GM12878 (cell line): ENCODE measurements at regions not wholly inside any gene's neighbourhood (a gene's known extent, or its start where the extent isn't known, plus 50 kb on each side); places are given as distances from the start of the nearest gene placed in this dataset.

ENCODE experiments used
- ATAC-seq: fragments of 200-7000 bp; cut with Tn5 transposase; 3 replicates; pipeline ENCODE4 v1.9.1; 2020; ENCODE audit warnings: mild to moderate bottlenecking, moderate library complexity
- BruUV-seq: library from RNA; stranded (reverse); fragments of 400-500 nt; replicated peaks from 2 replicates; lab custom pipeline; 2021; lab: Mats Ljungman, UMichigan
- CTCF ChIA-PET: fragments of 300-600 bp; sonication (Branson Sonifier 250); formaldehyde crosslinking; extraction: SDS; loops from one replicate; lab custom pipeline; 2021; ENCODE audit warnings: inconsistent platforms; lab: Yijun Ruan, JAX
- POLR2A ChIA-PET: fragments of 350-600 bp; formaldehyde crosslinking; extraction: SDS; loops from one replicate; lab custom pipeline; 2021; ENCODE audit warnings: inconsistent platforms; lab: Charles Lee
- RAD21 ChIA-PET: fragments of 300-600 bp; sonication (Branson Sonifier 250); formaldehyde crosslinking; loops from one replicate; lab custom pipeline; 2023; ENCODE audit warnings: antibody characterized with exemption; ENCODE audit not compliant: unreplicated experiment; lab: Charles Lee
- SMC1A ChIA-PET: fragments of 300-600 bp; sonication (Branson Sonifier 250); formaldehyde crosslinking; loops from one replicate; lab custom pipeline; 2023; ENCODE audit not compliant: unreplicated experiment, uncharacterized antibody; lab: Charles Lee
- DNase-seq: peaks from one replicate; pipeline ENCODE4 v3.0.0-alpha.2; 2011; ENCODE audit warnings: low read depth, low spot score
- FAIRE-seq: peaks from 3 replicates; lab custom pipeline; 2011; peaks lifted over from hg19 to GRCh38; lab: Jason Lieb, UNC
- H2AFZ ChIP-seq: 2 replicates; pipeline ENCODE4 v1.6.0; 2011; ENCODE audit warnings: low read depth, low read length, control low read depth; ENCODE audit not compliant: control insufficient read depth
- H3K27ac ChIP-seq: 2 replicates; pipeline ENCODE4 v1.5.1; 2011; ENCODE audit warnings: control low read depth; ENCODE audit not compliant: control insufficient read depth, insufficient read depth
- H3K27me3 ChIP-seq, 2 experiments: replicated peaks in 1 of 2; 2 replicates each; pipeline versions ENCODE4 v1.6.0 to v1.6.1; 2011; ENCODE audit warnings: low read length in 1 of 2; ENCODE audit not compliant: control insufficient read depth in 2 of 2, insufficient read depth in 2 of 2
- H3K36me3 ChIP-seq, 2 experiments: 2 replicates each; pipeline ENCODE4 v1.5.1; 2011; ENCODE audit warnings: low read length in 1 of 2; ENCODE audit not compliant: control insufficient read depth in 2 of 2, insufficient read depth in 2 of 2
- H3K4me1 ChIP-seq: 2 replicates; pipeline ENCODE4 v1.6.1; 2011; ENCODE audit warnings: mild to moderate bottlenecking, low read length, moderate library complexity, mixed read lengths; ENCODE audit not compliant: control insufficient read depth, insufficient read depth
- H3K4me2 ChIP-seq: 2 replicates; pipeline ENCODE4 v1.6.0; 2011; ENCODE audit warnings: control low read depth; ENCODE audit not compliant: control insufficient read depth, insufficient read depth
- H3K4me3 ChIP-seq: fragments of 200-600 bp; sonication (generic); 2 replicates; pipeline ENCODE4 v1.5.1; 2016
- H3K79me2 ChIP-seq: 2 replicates; pipeline ENCODE4 v1.6.0; 2011; ENCODE audit warnings: low read length; ENCODE audit not compliant: control insufficient read depth, insufficient read depth
- H3K9ac ChIP-seq: 2 replicates; pipeline ENCODE4 v1.8.0; 2011; ENCODE audit warnings: low read length, control low read depth, mixed read lengths; ENCODE audit not compliant: control insufficient read depth, insufficient read depth
- H3K9me3 ChIP-seq: replicated peaks from 3 replicates; pipeline ENCODE4 v1.5.1; 2011; ENCODE audit warnings: mild to moderate bottlenecking, low read length; ENCODE audit not compliant: control insufficient read depth, insufficient read depth
- H4K20me1 ChIP-seq: 2 replicates; pipeline ENCODE4 v1.6.0; 2011; ENCODE audit not compliant: control insufficient read depth, insufficient read depth
- BRCA1 ChIP-seq: IDR thresholded peaks from 2 replicates; pipeline ENCODE4 v1.6.1; 2011; ENCODE audit warnings: low read depth, low read length, improper control_type of control experiment
- E2F4 ChIP-seq: IDR thresholded peaks from 2 replicates; pipeline ENCODE4 v1.6.1; 2012; ENCODE audit warnings: low read depth, low read length, improper control_type of control experiment
- MTA3 ChIP-seq: IDR thresholded peaks from 2 replicates; pipeline ENCODE4 v1.6.1; 2012; ENCODE audit warnings: low read length, inconsistent platforms, borderline replicate concordance
- POLR2AphosphoS5 ChIP-seq: IDR thresholded peaks from 2 replicates; pipeline ENCODE4 v1.6.1; 2011; ENCODE audit warnings: mild to moderate bottlenecking, low read length, inconsistent platforms
- REST ChIP-seq: IDR thresholded peaks from 2 replicates; pipeline ENCODE4 v1.6.1; 2012; ENCODE audit warnings: mild to moderate bottlenecking, low read depth, low read length
- SIX5 ChIP-seq: IDR thresholded peaks from 2 replicates; pipeline ENCODE4 v1.6.1; 2011; ENCODE audit warnings: mild to moderate bottlenecking, low read depth, low read length, moderate library complexity; ENCODE audit not compliant: severe bottlenecking
- SPI1 ChIP-seq: IDR thresholded peaks from 2 replicates; pipeline ENCODE4 v1.6.1; 2011; ENCODE audit warnings: low read depth, mild to moderate bottlenecking, low read length, moderate library complexity, borderline replicate concordance; ENCODE audit not compliant: insufficient read depth
- SREBF1 ChIP-seq: IDR thresholded peaks from 2 replicates; pipeline ENCODE4 v1.6.1; 2012; ENCODE audit warnings: mild to moderate bottlenecking, low read length
- ZBED1 ChIP-seq: IDR thresholded peaks from 2 replicates; pipeline ENCODE4 v1.6.1; 2016; ENCODE audit warnings: borderline replicate concordance
- ZZZ3 ChIP-seq: IDR thresholded peaks from 2 replicates; pipeline ENCODE4 v1.6.1; 2011; ENCODE audit warnings: low read depth; ENCODE audit not compliant: control insufficient read depth, insufficient read length
- WGBS: methylation state at CpG from one replicate; pipeline ENCODE4 v1.1.6; 2016; ENCODE audit warnings: low lambda C conversion rate; ENCODE audit not compliant: insufficient replicate concordance, insufficient coverage; ENCODE audit errors: missing lambda C conversion rate; 5-methylcytosine and 5-hydroxymethylcytosine counted together
- in situ Hi-C: fragments of 300-500 bp; cut with MboI; formaldehyde crosslinking; loops from 9 replicates; pipeline ENCODE4 v1.14.3; 2018; ENCODE audit warnings: mixed read lengths
- intact Hi-C: fragments of 100-400 bp; cut with micrococcal nuclease; formaldehyde crosslinking; loops from one replicate; pipeline ENCODE4 v1.14.2; 2022; ENCODE audit not compliant: unreplicated experiment
- TF ChIP-seq, protein P1 (sequence below): fragments of 450-650 bp; IDR thresholded peaks from 2 replicates; pipeline ENCODE4 v1.6.1; 2017; ENCODE audit warnings: mild to moderate bottlenecking, low read depth, inconsistent platforms; ENCODE audit not compliant: poor library complexity, severe bottlenecking
- TF ChIP-seq, protein P2 (sequence below): fragments of 450-650 bp; formaldehyde crosslinking; IDR thresholded peaks from 2 replicates; pipeline ENCODE4 v1.4.0; 2020; ENCODE audit warnings: mild to moderate bottlenecking, moderate library complexity

GRCh38 chr16:72234387-72234786 lies 62.4 kb upstream of the PMFBP1 start (continued):
- no peak for TF ChIP-seq REST

GRCh38 chr16:72228014-72228413 lies 56.1 kb upstream of the PMFBP1 start:
- ChIA-PET SMC1A (interaction anchor here (1.5 kb wide), 1 partner anchor 18 kb away, joined by 5 read pairs; no protein-coding TSS in a partner anchor), CTCF (interaction anchor here (1.4 kb wide), 1 partner anchor 103 kb away, joined by 5 read pairs; no protein-coding TSS in a partner anchor), RAD21 (no interaction called here), POLR2A (no interaction called here)
- in situ Hi-C loops (no loop called here), intact Hi-C loops (no loop called here)
- H3K9ac ChIP-seq: no peak overlapping the region
- no peak for DNase-seq
- no peaks in the 10 kb centered on the region for H3K79me2 ChIP-seq
- WGBS: 80% methylated on average over 8 of the region's 8 CpGs
- peaks cover 3% of the 10 kb centered on the region; the same call in 1 of the 2 replicates for H3K4me1 ChIP-seq
- H3K4me3 ChIP-seq: no peak overlapping the region
- H3K27me3 ChIP-seq: no peaks in the 10 kb centered on the region
- no peaks in the 10 kb centered on the region for H3K36me3 ChIP-seq
- H3K27ac ChIP-seq: no peak overlapping the region
- H4K20me1 ChIP-seq: no peaks in the 10 kb centered on the region
- no peak overlapping the region for H2AFZ ChIP-seq
- no peak overlapping the region for H3K4me2 ChIP-seq
- H3K9me3 ChIP-seq: no peaks in the 10 kb centered on the region
- BruUV-seq: no TSS peak
- no peak for ATAC-seq
- no peak for FAIRE-seq
- no peak for TF ChIP-seq E2F4
- no peak for TF ChIP-seq MTA3
- no peak for TF ChIP-seq SREBF1
- TF ChIP-seq ZZZ3: no peak
- TF ChIP-seq ZBED1: no peak
- TF ChIP-seq, protein P1, sequence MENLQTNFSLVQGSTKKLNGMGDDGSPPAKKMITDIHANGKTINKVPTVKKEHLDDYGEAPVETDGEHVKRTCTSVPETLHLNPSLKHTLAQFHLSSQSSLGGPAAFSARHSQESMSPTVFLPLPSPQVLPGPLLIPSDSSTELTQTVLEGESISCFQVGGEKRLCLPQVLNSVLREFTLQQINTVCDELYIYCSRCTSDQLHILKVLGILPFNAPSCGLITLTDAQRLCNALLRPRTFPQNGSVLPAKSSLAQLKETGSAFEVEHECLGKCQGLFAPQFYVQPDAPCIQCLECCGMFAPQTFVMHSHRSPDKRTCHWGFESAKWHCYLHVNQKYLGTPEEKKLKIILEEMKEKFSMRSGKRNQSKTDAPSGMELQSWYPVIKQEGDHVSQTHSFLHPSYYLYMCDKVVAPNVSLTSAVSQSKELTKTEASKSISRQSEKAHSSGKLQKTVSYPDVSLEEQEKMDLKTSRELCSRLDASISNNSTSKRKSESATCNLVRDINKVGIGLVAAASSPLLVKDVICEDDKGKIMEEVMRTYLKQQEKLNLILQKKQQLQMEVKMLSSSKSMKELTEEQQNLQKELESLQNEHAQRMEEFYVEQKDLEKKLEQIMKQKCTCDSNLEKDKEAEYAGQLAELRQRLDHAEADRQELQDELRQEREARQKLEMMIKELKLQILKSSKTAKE: no peak
- no peak for TF ChIP-seq POLR2AphosphoS5
- TF ChIP-seq BRCA1: no peak
- no peak for TF ChIP-seq SPI1
- no peak for TF ChIP-seq SIX5
- TF ChIP-seq, protein P2, sequence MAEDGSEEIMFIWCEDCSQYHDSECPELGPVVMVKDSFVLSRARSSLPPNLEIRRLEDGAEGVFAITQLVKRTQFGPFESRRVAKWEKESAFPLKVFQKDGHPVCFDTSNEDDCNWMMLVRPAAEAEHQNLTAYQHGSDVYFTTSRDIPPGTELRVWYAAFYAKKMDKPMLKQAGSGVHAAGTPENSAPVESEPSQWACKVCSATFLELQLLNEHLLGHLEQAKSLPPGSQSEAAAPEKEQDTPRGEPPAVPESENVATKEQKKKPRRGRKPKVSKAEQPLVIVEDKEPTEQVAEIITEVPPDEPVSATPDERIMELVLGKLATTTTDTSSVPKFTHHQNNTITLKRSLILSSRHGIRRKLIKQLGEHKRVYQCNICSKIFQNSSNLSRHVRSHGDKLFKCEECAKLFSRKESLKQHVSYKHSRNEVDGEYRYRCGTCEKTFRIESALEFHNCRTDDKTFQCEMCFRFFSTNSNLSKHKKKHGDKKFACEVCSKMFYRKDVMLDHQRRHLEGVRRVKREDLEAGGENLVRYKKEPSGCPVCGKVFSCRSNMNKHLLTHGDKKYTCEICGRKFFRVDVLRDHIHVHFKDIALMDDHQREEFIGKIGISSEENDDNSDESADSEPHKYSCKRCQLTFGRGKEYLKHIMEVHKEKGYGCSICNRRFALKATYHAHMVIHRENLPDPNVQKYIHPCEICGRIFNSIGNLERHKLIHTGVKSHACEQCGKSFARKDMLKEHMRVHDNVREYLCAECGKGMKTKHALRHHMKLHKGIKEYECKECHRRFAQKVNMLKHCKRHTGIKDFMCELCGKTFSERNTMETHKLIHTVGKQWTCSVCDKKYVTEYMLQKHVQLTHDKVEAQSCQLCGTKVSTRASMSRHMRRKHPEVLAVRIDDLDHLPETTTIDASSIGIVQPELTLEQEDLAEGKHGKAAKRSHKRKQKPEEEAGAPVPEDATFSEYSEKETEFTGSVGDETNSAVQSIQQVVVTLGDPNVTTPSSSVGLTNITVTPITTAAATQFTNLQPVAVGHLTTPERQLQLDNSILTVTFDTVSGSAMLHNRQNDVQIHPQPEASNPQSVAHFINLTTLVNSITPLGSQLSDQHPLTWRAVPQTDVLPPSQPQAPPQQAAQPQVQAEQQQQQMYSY: no peak
